GM23338 (cell line): ENCODE measurements at regions not wholly inside any gene's neighbourhood (a gene's known extent, or its start where the extent isn't known, plus 50 kb on each side); places are given as distances from the start of the nearest gene placed in this dataset.

ENCODE experiments used
- CTCF ChIP-seq, 2 experiments: fragments of 200-600 bp in 1 of 2; sonication (generic) in 1 of 2; conservative IDR thresholded peaks; 2 replicates each; pipeline versions ENCODE4 v1.5.1 to v1.6.1; 2016 to 2017; ENCODE audit warnings: antibody characterized with exemption in 2 of 2, low read depth in 2 of 2, mild to moderate bottlenecking in 2 of 2, moderate library complexity in 1 of 2
- ETS1 ChIP-seq: IDR thresholded peaks from 2 replicates; pipeline ENCODE4 v1.6.1; 2016; ENCODE audit warnings: antibody characterized with exemption
- EZH2 ChIP-seq: fragments of 200-600 bp; sonication (generic); IDR thresholded peaks from one replicate; pipeline ENCODE4 v1.8.0; 2017; ENCODE audit warnings: antibody characterized with exemption, mild to moderate bottlenecking, low read depth; ENCODE audit not compliant: unreplicated experiment
- EZH2phosphoT487 ChIP-seq: fragments of 200-600 bp; sonication (generic); IDR thresholded peaks from one replicate; pipeline ENCODE4 v1.8.1; 2018; ENCODE audit warnings: antibody characterized with exemption; ENCODE audit not compliant: unreplicated experiment
- JUNB ChIP-seq: IDR thresholded peaks from one replicate; pipeline ENCODE4 v1.6.1; 2016; ENCODE audit warnings: antibody characterized with exemption; ENCODE audit not compliant: unreplicated experiment
- NANOG ChIP-seq: IDR thresholded peaks from 2 replicates; pipeline ENCODE4 v1.6.1; 2016; ENCODE audit warnings: antibody characterized with exemption, borderline replicate concordance
- POLR2AphosphoS5 ChIP-seq: IDR thresholded peaks from 2 replicates; pipeline ENCODE4 v1.6.1; 2016; ENCODE audit warnings: antibody characterized with exemption, low read depth
- REST ChIP-seq: IDR thresholded peaks from one replicate; pipeline ENCODE4 v1.6.1; 2018; ENCODE audit warnings: antibody characterized with exemption; ENCODE audit not compliant: unreplicated experiment
- STAT1 ChIP-seq: IDR thresholded peaks from one replicate; pipeline ENCODE4 v1.6.1; 2016; ENCODE audit warnings: antibody characterized with exemption; ENCODE audit not compliant: unreplicated experiment
- ZNF114 ChIP-seq: fragments of 250-450 bp; sonication (Bioruptor Pico); IDR thresholded peaks from 2 replicates; pipeline ENCODE4 v1.5.0; 2020; ENCODE audit warnings: mild to moderate bottlenecking, moderate library complexity

GRCh38 chr19:28701491-28701890 lies 511.5 kb downstream of the UQCRFS1 start:
- no peak for TF ChIP-seq CTCF (conservative IDR thresholded peaks at IDR 0.05; ENCODE audit: low read depth in 2 of 2)
- no peak for TF ChIP-seq NANOG
- no peak for TF ChIP-seq EZH2phosphoT487
- no peak for TF ChIP-seq STAT1
- TF ChIP-seq ETS1 = no peak
- TF ChIP-seq POLR2AphosphoS5 = no peak
- no peak for TF ChIP-seq EZH2
- TF ChIP-seq REST = no peak
- TF ChIP-seq ZNF114 = no peak
- TF ChIP-seq JUNB = no peak
